Subcutaneous abdominal adipose tissue (tissue), 5 donors: ENCODE measurements at regions not wholly inside any gene's neighbourhood (a gene's known extent, or its start where the extent isn't known, plus 50 kb on each side); places are given as distances from the start of the nearest gene placed in this dataset.

Experiments used
- H3K27ac ChIP-seq: one replicate; pipeline ENCODE4 v1.7.0; 2013; ENCODE audit warnings: low read depth, mild to moderate bottlenecking, inconsistent platforms, low read length, moderate library complexity
- H3K27me3 ChIP-seq, 5 donors: one replicate each; pipeline ENCODE4 v1.7.0; 2013; ENCODE audit warnings: low read length in 5 of 5, inconsistent platforms in 1 of 5; ENCODE audit not compliant: control insufficient read depth in 5 of 5, insufficient read depth in 4 of 5
- H3K36me3 ChIP-seq, 5 donors: one replicate each; pipeline ENCODE4 v1.7.0; 2013; ENCODE audit warnings: low read length in 5 of 5; ENCODE audit not compliant: control insufficient read depth in 5 of 5, insufficient read depth in 5 of 5
- H3K4me1 ChIP-seq, 5 donors: one replicate each; pipeline ENCODE4 v1.7.0; 2013; ENCODE audit warnings: low read length in 5 of 5, mild to moderate bottlenecking in 3 of 5, moderate library complexity in 1 of 5; ENCODE audit not compliant: control insufficient read depth in 5 of 5, insufficient read depth in 5 of 5
- H3K4me3 ChIP-seq, 5 donors: one replicate each; pipeline ENCODE4 v1.7.0; 2013; ENCODE audit warnings: low read length in 5 of 5, low read depth in 1 of 5
- H3K9ac ChIP-seq, 5 donors: one replicate each; pipeline ENCODE4 v1.7.0; 2013; ENCODE audit warnings: low read length in 5 of 5, mild to moderate bottlenecking in 4 of 5, moderate library complexity in 3 of 5
- H3K9me3 ChIP-seq, 5 donors: one replicate each; pipeline ENCODE4 v1.7.0; 2013; ENCODE audit warnings: low read length in 5 of 5; ENCODE audit not compliant: control insufficient read depth in 5 of 5
- donor health status: healthy.
- donor health status: healthy.
- donor health status: healthy.
- donor health status: healthy.
- donor health status: healthy.

DNA sequence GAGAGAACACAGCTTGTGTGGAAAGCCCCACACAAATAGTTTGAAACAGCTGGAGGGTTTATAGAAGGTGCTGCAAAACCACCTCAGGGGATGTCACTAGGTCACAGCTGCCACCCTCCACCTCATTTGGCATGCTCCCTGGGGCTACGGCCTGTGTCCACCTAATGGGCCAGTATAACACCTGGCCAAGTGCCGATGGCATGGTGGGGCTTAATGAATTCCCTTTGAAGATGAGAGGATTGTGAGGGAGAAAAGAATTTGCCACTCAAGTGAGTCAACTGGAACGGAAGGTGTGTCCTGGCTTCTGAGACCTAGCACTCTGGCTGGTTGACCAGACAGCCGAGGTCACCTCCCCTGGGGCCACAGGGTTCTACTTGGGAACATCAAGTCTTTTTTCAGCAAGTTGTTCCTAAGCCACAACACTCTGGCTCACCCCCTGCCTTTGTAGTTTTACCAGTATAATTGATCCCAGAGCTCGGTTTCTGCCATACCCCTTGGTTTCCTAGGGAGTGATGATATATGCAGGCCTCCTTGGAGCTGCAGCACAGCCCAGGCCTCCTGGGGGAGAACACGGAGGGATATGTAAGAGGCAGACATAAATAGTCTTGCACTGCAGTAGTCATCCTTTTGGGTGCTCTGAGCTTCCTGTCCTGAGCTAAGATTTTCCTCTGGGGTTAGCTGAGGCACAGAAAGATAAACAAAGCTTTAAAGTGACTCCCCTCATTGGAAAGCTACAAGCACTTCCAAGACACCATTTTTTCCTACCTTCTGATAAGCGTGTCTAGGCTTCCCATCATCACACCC lies 178.2 kb upstream of the LPP start:
- H3K9me3 ChIP-seq: peaks cover 0 to 4% (median 2%) of the 10 kb centered on the region in 5 donors
- no peaks in the 10 kb centered on the region for H3K27me3 ChIP-seq
- H3K4me3 ChIP-seq: no peak overlapping the region
- H3K36me3 ChIP-seq: no peaks in the 10 kb centered on the region
- no peak overlapping the region for H3K9ac ChIP-seq
- peaks cover 0 to 10% (median 8%) of the 10 kb centered on the region in 5 donors for H3K4me1 ChIP-seq
- no peak overlapping the region for H3K27ac ChIP-seq

DNA sequence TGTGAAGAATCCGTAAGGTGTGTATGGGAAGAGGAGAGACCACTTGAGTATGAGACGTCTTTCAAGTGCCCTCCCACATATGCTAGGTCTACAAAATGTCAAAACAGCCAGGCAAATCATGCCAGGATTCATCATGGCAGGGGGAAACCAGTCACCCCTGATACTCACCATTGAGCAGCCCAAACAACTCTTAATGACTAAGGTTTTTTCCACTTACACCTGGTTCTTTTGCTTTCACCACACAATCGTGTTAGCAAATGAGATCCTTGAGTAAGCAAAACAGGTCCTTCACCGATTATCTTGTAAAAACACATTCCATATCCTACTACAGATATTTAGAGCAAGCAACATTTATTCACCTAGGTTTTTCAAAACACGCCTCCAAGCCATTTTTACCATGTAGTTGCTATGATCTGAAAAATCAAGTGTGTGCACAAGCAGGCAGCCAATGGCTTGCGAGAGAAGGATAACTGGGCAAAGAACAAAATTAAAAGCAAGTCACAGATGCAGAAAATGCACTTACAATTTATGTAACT lies 177.5 kb upstream of the LPP start:
- Histone ChIP-seq H3K4me3 (no peak overlapping the region), H3K9me3 (peaks cover 0 to 4% (median 2%) of the 10 kb centered on the region in 5 donors), H3K27ac (no peak overlapping the region), H3K4me1 (peaks cover 0 to 10% (median 8%) of the 10 kb centered on the region in 5 donors), H3K9ac (no peak overlapping the region), H3K36me3 (no peaks in the 10 kb centered on the region), H3K27me3 (no peaks in the 10 kb centered on the region)

DNA sequence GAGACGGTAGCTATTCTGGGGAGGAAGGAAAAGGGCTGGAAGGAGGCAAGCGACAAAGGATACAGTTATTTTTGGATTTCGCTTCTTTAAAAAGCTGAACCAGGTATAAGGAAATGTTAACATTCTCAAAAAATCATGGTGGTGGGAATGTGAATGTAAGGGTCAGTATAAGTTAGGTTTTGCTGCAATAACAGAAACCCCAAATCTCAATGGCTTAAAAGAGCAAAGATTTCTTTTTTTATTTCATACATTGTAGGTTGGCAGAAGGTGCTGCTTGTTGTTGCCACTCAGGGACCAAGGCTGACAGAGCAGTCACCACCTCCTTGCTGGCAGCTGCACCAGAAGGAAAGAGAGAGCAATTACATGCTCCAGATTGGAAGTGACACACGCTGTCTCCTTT lies 176.3 kb upstream of the LPP start:
- H3K9me3 ChIP-seq: peaks cover 0 to 4% (median 2%) of the 10 kb centered on the region in 5 donors
- H3K4me1 ChIP-seq: peaks cover 0 to 12% (median 8%) of the 10 kb centered on the region in 5 donors
- no peak overlapping the region for H3K9ac ChIP-seq
- H3K27ac ChIP-seq: no peak overlapping the region
- no peaks in the 10 kb centered on the region for H3K36me3 ChIP-seq
- no peaks in the 10 kb centered on the region for H3K27me3 ChIP-seq
- no peak overlapping the region for H3K4me3 ChIP-seq

- no peak overlapping the region for H3K4me3 ChIP-seq
- peaks cover 0 to 4% (median 2%) of the 10 kb centered on the region in 5 donors for H3K9me3 ChIP-seq
- H3K4me1 ChIP-seq: peaks cover 0 to 14% (median 8%) of the 10 kb centered on the region in 5 donors
- no peaks in the 10 kb centered on the region for H3K27me3 ChIP-seq
- H3K9ac ChIP-seq: no peak overlapping the region
- no peak overlapping the region for H3K27ac ChIP-seq
- no peaks in the 10 kb centered on the region for H3K36me3 ChIP-seq
Measured at GRCh38 chr3:187978433-187979011, 175.4 kb upstream of the LPP start.

GRCh38 chr3:187979564-187979963 lies 174.4 kb upstream of the LPP start:
- Histone ChIP-seq H3K27ac (no peak overlapping the region), H3K4me3 (no peak overlapping the region), H3K4me1 (peaks cover 0 to 15% (median 8%) of the 10 kb centered on the region in 5 donors), H3K9me3 (peaks cover 0 to 4% (median 2%) of the 10 kb centered on the region in 5 donors), H3K9ac (no peak overlapping the region), H3K36me3 (no peaks in the 10 kb centered on the region), H3K27me3 (no peaks in the 10 kb centered on the region)

GRCh38 chr3:187980861-187981260 lies 173.1 kb upstream of the LPP start:
- no peaks in the 10 kb centered on the region for H3K27me3 ChIP-seq
- no peak overlapping the region for H3K9ac ChIP-seq
- H3K4me3 ChIP-seq: no peak overlapping the region
- H3K4me1 ChIP-seq: peaks cover 0 to 9% (median 5%) of the 10 kb centered on the region in 5 donors
- H3K27ac ChIP-seq: no peak overlapping the region
- peaks cover 0 to 4% (median 2%) of the 10 kb centered on the region in 5 donors for H3K9me3 ChIP-seq
- H3K36me3 ChIP-seq: no peaks in the 10 kb centered on the region

- Histone ChIP-seq H3K27ac (no peak overlapping the region), H3K4me3 (no peak overlapping the region), H3K4me1 (peaks cover 0 to 8% (median 0%) of the 10 kb centered on the region in 5 donors), H3K36me3 (no peaks in the 10 kb centered on the region), H3K9me3 (peaks cover 0 to 4% (median 2%) of the 10 kb centered on the region in 5 donors), H3K27me3 (no peaks in the 10 kb centered on the region), H3K9ac (no peak overlapping the region)
Measured at GRCh38 chr3:187982142-187982541, 171.8 kb upstream of the LPP start.

GRCh38 chr3:187983484-187984124 lies 170.4 kb upstream of the LPP start:
- Histone ChIP-seq H3K27me3 (no peaks in the 10 kb centered on the region), H3K9ac (no peak overlapping the region), H3K4me1 (peaks cover 0 to 8% (median 0%) of the 10 kb centered on the region in 5 donors), H3K27ac (no peak overlapping the region), H3K9me3 (no peaks in the 10 kb centered on the region), H3K4me3 (no peak overlapping the region), H3K36me3 (no peaks in the 10 kb centered on the region)

GRCh38 chr3:187985647-187986046 lies 168.3 kb upstream of the LPP start:
- H3K4me3 ChIP-seq: no peak overlapping the region
- H3K9me3 ChIP-seq: no peaks in the 10 kb centered on the region
- no peaks in the 10 kb centered on the region for H3K27me3 ChIP-seq
- H3K9ac ChIP-seq: no peak overlapping the region
- peaks cover 0 to 8% (median 0%) of the 10 kb centered on the region in 5 donors for H3K4me1 ChIP-seq
- no peaks in the 10 kb centered on the region for H3K36me3 ChIP-seq
- H3K27ac ChIP-seq: no peak overlapping the region

- no peaks in the 10 kb centered on the region for H3K36me3 ChIP-seq
- H3K4me1 ChIP-seq: peaks cover 0 to 8% (median 0%) of the 10 kb centered on the region in 5 donors
- no peak overlapping the region for H3K4me3 ChIP-seq
- H3K27ac ChIP-seq: no peak overlapping the region
- no peaks in the 10 kb centered on the region for H3K27me3 ChIP-seq
- H3K9ac ChIP-seq: no peak overlapping the region
- H3K9me3 ChIP-seq: no peaks in the 10 kb centered on the region
Measured at GRCh38 chr3:187986514-187986934, 167.4 kb upstream of the LPP start.
